Transverse colon (tissue), 3 donors: ENCODE measurements at regions not wholly inside any gene's neighbourhood (a gene's known extent, or its start where the extent isn't known, plus 50 kb on each side); places are given as distances from the start of the nearest gene placed in this dataset.

Source experiments
- EP300 ChIP-seq: sonication (generic); formaldehyde crosslinking; IDR thresholded peaks from one replicate; pipeline ENCODE4 v1.6.1; 2017; ENCODE audit warnings: antibody characterized with exemption, low read depth
- TF ChIP-seq, protein P1 (sequence below), 5 experiments: fragments of 200-600 bp in 3 of 5; fragments of 450-650 bp in 2 of 5; sonication (generic) in 3 of 5; IDR thresholded peaks; 1 replicate in 2 of 5; 2 replicates in 3 of 5; pipeline ENCODE4 v1.5.1; 2016 to 2017; ENCODE audit warnings: antibody characterized with exemption in 5 of 5, inconsistent platforms in 3 of 5, mild to moderate bottlenecking in 2 of 5, moderate library complexity in 1 of 5

GRCh38 chr17:52410781-52411180, 252.3 kb upstream of the CA10 start:
- TF ChIP-seq EP300 = no peak
- TF ChIP-seq, protein P1, sequence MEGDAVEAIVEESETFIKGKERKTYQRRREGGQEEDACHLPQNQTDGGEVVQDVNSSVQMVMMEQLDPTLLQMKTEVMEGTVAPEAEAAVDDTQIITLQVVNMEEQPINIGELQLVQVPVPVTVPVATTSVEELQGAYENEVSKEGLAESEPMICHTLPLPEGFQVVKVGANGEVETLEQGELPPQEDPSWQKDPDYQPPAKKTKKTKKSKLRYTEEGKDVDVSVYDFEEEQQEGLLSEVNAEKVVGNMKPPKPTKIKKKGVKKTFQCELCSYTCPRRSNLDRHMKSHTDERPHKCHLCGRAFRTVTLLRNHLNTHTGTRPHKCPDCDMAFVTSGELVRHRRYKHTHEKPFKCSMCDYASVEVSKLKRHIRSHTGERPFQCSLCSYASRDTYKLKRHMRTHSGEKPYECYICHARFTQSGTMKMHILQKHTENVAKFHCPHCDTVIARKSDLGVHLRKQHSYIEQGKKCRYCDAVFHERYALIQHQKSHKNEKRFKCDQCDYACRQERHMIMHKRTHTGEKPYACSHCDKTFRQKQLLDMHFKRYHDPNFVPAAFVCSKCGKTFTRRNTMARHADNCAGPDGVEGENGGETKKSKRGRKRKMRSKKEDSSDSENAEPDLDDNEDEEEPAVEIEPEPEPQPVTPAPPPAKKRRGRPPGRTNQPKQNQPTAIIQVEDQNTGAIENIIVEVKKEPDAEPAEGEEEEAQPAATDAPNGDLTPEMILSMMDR (IDR thresholded peaks at IDR 0.05) = no peak
